ENCODE measurements at regions not wholly inside any gene's neighbourhood (a gene's known extent, or its start where the extent isn't known, plus 50 kb on each side); places are given as distances from the start of the nearest gene placed in this dataset.
"Not testable (repeated sequence)": the region's sequence is repeated elsewhere in the genome, so short reads cannot be mapped to it uniquely, and the experiment has no call there.

GRCh38 chr7:65750511-65751344 is 122.1 kb upstream of the VKORC1L1 start:
- Histone ChIP-seq H3K79me2 (ENCODE audit: low read depth) (peaks cover 46% of the 10 kb centered on the region), H4K20me1 (ENCODE audit: insufficient read depth) (no peaks in the 10 kb centered on the region; the same call in 1 of the 2 replicates), H3K4me3 (peak overlapping the region; percentile 99), H2AFZ (peak overlapping the region; percentile 100), H3K27me3 (ENCODE audit: insufficient read depth, low read depth) (no peaks in the 10 kb centered on the region), H3K9me3 (ENCODE audit: insufficient read depth, low read depth) (no peaks in the 10 kb centered on the region), H3K4me1 (replicated peaks; ENCODE audit: insufficient read depth) (peaks cover 16% of the 10 kb centered on the region), H3K9me2 (ENCODE audit: insufficient read depth) (no peaks in the 10 kb centered on the region), H3F3A (ENCODE audit: insufficient read depth, low read depth) (no peaks in the 10 kb centered on the region), H3K27ac (0 out of 2 replicates have a peak overlapping the region, but pooled peaks have one; percentile 23), H3K36me3 (ENCODE audit: low read depth) (peaks cover 3% of the 10 kb centered on the region; the same call in 1 of the 2 replicates), H3K4me2 (peak overlapping the region; percentile 84)
- ChIA-PET CTCF (no interaction called here), POLR2A (ENCODE audit: unreplicated experiment) (interaction anchor here (0.7 kb wide), 2 partner anchors 20 to 628 kb away, joined by 3 to 7 read pairs; no protein-coding TSS in a partner anchor)
- intact Hi-C loops (cut with micrococcal nuclease; ENCODE audit: unreplicated experiment), result loop anchor here (10.0 kb wide), 1 partner anchor 124 kb away; the partner anchor contains the start of gene VKORC1L1
- peak; percentile 76 to 92 for DNase-seq
- TF ChIP-seq CTCF (conservative IDR thresholded peaks at IDR 0.05), result no peak; the same call in 1 of the 2 replicates
- no peak for TF ChIP-seq EZH2 (IDR thresholded peaks at IDR 0.05; ENCODE audit: low read depth)
- BruUV-seq (replicated peaks), result no TSS peak

- Histone ChIP-seq H3K36me3 (ENCODE audit: low read depth) (peaks cover 11% of the 10 kb centered on the region; the same call in 1 of the 2 replicates), H3K4me1 (replicated peaks; ENCODE audit: insufficient read depth) (peaks cover 16% of the 10 kb centered on the region), H3K79me2 (ENCODE audit: low read depth) (peaks cover 46% of the 10 kb centered on the region)
- intact Hi-C loops (cut with micrococcal nuclease; ENCODE audit: unreplicated experiment), result loop anchor here (10.0 kb wide), 1 partner anchor 121 kb away; the partner anchor contains the start of gene VKORC1L1
- POLR2A ChIA-PET (ENCODE audit: unreplicated experiment); H4K20me1 ChIP-seq (ENCODE audit: insufficient read depth); CTCF ChIA-PET; H3K9me3 ChIP-seq (ENCODE audit: insufficient read depth, low read depth); BruUV-seq (replicated peaks); H3K4me3 ChIP-seq; H3K4me2 ChIP-seq; H3K27me3 ChIP-seq (ENCODE audit: insufficient read depth, low read depth); H3F3A ChIP-seq (ENCODE audit: insufficient read depth, low read depth); H3K27ac ChIP-seq; H2AFZ ChIP-seq; H3K9me2 ChIP-seq (ENCODE audit: insufficient read depth); DNase-seq: not testable (repeated sequence)
These were observed 118.8 kb upstream of the VKORC1L1 start for GRCh38 chr7:65754070-65754469.

- H3K27me3 ChIP-seq (ENCODE audit: insufficient read depth, low read depth); H3K4me2 ChIP-seq; H3K79me2 ChIP-seq (ENCODE audit: low read depth); H3F3A ChIP-seq (ENCODE audit: insufficient read depth, low read depth); H3K4me1 ChIP-seq (replicated peaks; ENCODE audit: insufficient read depth); BruUV-seq (replicated peaks); H3K4me3 ChIP-seq; H4K20me1 ChIP-seq (ENCODE audit: insufficient read depth); DNase-seq; H3K9me2 ChIP-seq (ENCODE audit: insufficient read depth); CTCF ChIA-PET; H3K27ac ChIP-seq; H3K9me3 ChIP-seq (ENCODE audit: insufficient read depth, low read depth); H2AFZ ChIP-seq: not testable (repeated sequence)
- intact Hi-C loops (cut with micrococcal nuclease; ENCODE audit: unreplicated experiment), result loop anchor here (10.0 kb wide), 1 partner anchor 116 kb away; the partner anchor contains the start of gene VKORC1L1
- H3K36me3 ChIP-seq (ENCODE audit: low read depth), result peaks cover 16% of the 10 kb centered on the region; the same call in 1 of the 2 replicates
- POLR2A ChIA-PET (ENCODE audit: unreplicated experiment), result interaction anchor here (0.8 kb wide), 1 partner anchor 690 kb away, joined by 8 read pairs; no protein-coding TSS in a partner anchor
These were observed 113.9 kb upstream of the VKORC1L1 start for GRCh38 chr7:65758991-65759390.

- H3K79me2 ChIP-seq (ENCODE audit: low read depth); H3K9me2 ChIP-seq (ENCODE audit: insufficient read depth); H4K20me1 ChIP-seq (ENCODE audit: insufficient read depth); CTCF ChIA-PET; H3K27me3 ChIP-seq (ENCODE audit: insufficient read depth, low read depth); BruUV-seq (replicated peaks); H3K36me3 ChIP-seq (ENCODE audit: low read depth); DNase-seq; H2AFZ ChIP-seq; POLR2A ChIA-PET (ENCODE audit: unreplicated experiment); H3K4me3 ChIP-seq; H3K4me1 ChIP-seq (replicated peaks; ENCODE audit: insufficient read depth); intact Hi-C loops (cut with micrococcal nuclease; ENCODE audit: unreplicated experiment); H3K4me2 ChIP-seq; H3F3A ChIP-seq (ENCODE audit: insufficient read depth, low read depth); H3K9me3 ChIP-seq (ENCODE audit: insufficient read depth, low read depth): not testable (repeated sequence)
- peak overlapping the region; percentile 44; the same call in 1 of the 2 replicates for H3K27ac ChIP-seq
These were observed 110.2 kb upstream of the VKORC1L1 start for GRCh38 chr7:65762712-65763111.

- H2AFZ ChIP-seq; H3K27me3 ChIP-seq (ENCODE audit: insufficient read depth, low read depth); H3K9me2 ChIP-seq (ENCODE audit: insufficient read depth); H3K4me2 ChIP-seq; POLR2A ChIA-PET (ENCODE audit: unreplicated experiment); CTCF ChIA-PET; H3K36me3 ChIP-seq (ENCODE audit: low read depth); H4K20me1 ChIP-seq (ENCODE audit: insufficient read depth); intact Hi-C loops (cut with micrococcal nuclease; ENCODE audit: unreplicated experiment); H3K4me1 ChIP-seq (replicated peaks; ENCODE audit: insufficient read depth); DNase-seq; H3K9me3 ChIP-seq (ENCODE audit: insufficient read depth, low read depth); H3K4me3 ChIP-seq; H3F3A ChIP-seq (ENCODE audit: insufficient read depth, low read depth); H3K79me2 ChIP-seq (ENCODE audit: low read depth): not testable (repeated sequence)
- peak overlapping the region; percentile 44; the same call in 1 of the 2 replicates for H3K27ac ChIP-seq
- BruUV-seq (replicated peaks), result TSS peak; percentile 27
These were observed 109.8 kb upstream of the VKORC1L1 start for GRCh38 chr7:65763114-65763513.

- not testable (repeated sequence) for H3K36me3 ChIP-seq (ENCODE audit: low read depth)
These were observed 102.2 kb upstream of the VKORC1L1 start for GRCh38 chr7:65770473-65771225.

More at GRCh38 chr7:65770473-65771225, 102.2 kb upstream of the VKORC1L1 start:
- H3K9me2 ChIP-seq (ENCODE audit: insufficient read depth); H3K4me1 ChIP-seq (replicated peaks; ENCODE audit: insufficient read depth); H4K20me1 ChIP-seq (ENCODE audit: insufficient read depth); H3F3A ChIP-seq (ENCODE audit: insufficient read depth, low read depth); BruUV-seq (replicated peaks); H3K9me3 ChIP-seq (ENCODE audit: insufficient read depth, low read depth); intact Hi-C loops (cut with micrococcal nuclease; ENCODE audit: unreplicated experiment); H3K27me3 ChIP-seq (ENCODE audit: insufficient read depth, low read depth): not testable (repeated sequence)
- DNase-seq, result peak; percentile 88 to 98
- H3K79me2 ChIP-seq (ENCODE audit: low read depth), result peaks cover 11% of the 10 kb centered on the region; the same call in 1 of the 2 replicates
- ChIA-PET CTCF (interaction anchor here (0.6 kb wide), 1 partner anchor 70 kb away, joined by 4 read pairs; no protein-coding TSS in a partner anchor), POLR2A (ENCODE audit: unreplicated experiment) (interaction anchor here (0.6 to 0.7 kb wide), 3 partner anchors 20 to 212 kb away, joined by 3 to 4 read pairs (median 3); partner anchors contain the start of gene GUSB)
- H3K4me2 ChIP-seq, result peak overlapping the region; percentile 76
- H3K27ac ChIP-seq, result peak overlapping the region; percentile 68
- H3K4me3 ChIP-seq, result peak overlapping the region; percentile 58
- H2AFZ ChIP-seq, result peak overlapping the region; percentile 74

All from PC-9 (cell line).